HEK293 (cell line): ENCODE measurements at regions not wholly inside any gene's neighbourhood (a gene's known extent, or its start where the extent isn't known, plus 50 kb on each side); places are given as distances from the start of the nearest gene placed in this dataset.

Experiments
- CTCF ChIA-PET: fragments of 350-600 bp; formaldehyde crosslinking; extraction: SDS; loops from one replicate; lab custom pipeline; 2021; ENCODE audit warnings: antibody characterized with exemption; lab: Yijun Ruan, JAX
- POLR2A ChIA-PET: fragments of 300-600 bp; formaldehyde crosslinking; extraction: SDS; loops from one replicate; lab custom pipeline; 2020; ENCODE audit warnings: antibody characterized with exemption, inconsistent platforms; lab: Yijun Ruan, JAX
- H3K27ac ChIP-seq: fragments of 200-500 bp; sonication (Bioruptor generic); 2 replicates; pipeline ENCODE4 v1.5.1; 2014; ENCODE audit warnings: low read depth, low read length, control low read depth, inconsistent platforms; ENCODE audit errors: extremely low read depth
- H3K36me3 ChIP-seq, 2 experiments: fragments of 200-500 bp in 1 of 2; sonication (Bioruptor generic) in 1 of 2; 1 replicate in 1 of 2; 2 replicates in 1 of 2; pipeline ENCODE4 v1.5.1; 2014 to 2017; ENCODE audit warnings: inconsistent platforms in 2 of 2, low read length in 2 of 2; ENCODE audit not compliant: control insufficient read depth in 2 of 2, insufficient read depth in 1 of 2
- H3K4me1 ChIP-seq: fragments of 200-500 bp; sonication (Bioruptor generic); 2 replicates; pipeline ENCODE4 v1.5.1; 2014; ENCODE audit warnings: mild to moderate bottlenecking, low read length, inconsistent platforms; ENCODE audit not compliant: control insufficient read depth, insufficient read depth
- H3K4me3 ChIP-seq: 2 replicates; pipeline ENCODE4 v1.5.1; 2011; ENCODE audit warnings: low read depth, mild to moderate bottlenecking, control low read depth, low read length, moderate library complexity
- H3K9me3 ChIP-seq: fragments of 200-500 bp; sonication (Bioruptor generic); 2 replicates; pipeline ENCODE4 v1.5.1; 2014; ENCODE audit warnings: low read depth, low read length, inconsistent platforms; ENCODE audit not compliant: control insufficient read depth, insufficient read depth
- KLF7 ChIP-seq: fragments of 450-650 bp; formaldehyde crosslinking; IDR thresholded peaks from 2 replicates; pipeline ENCODE4 v1.5.1; 2016; ENCODE audit warnings: missing biosample characterization, missing genetic modification characterization, borderline replicate concordance
- MEIS1 ChIP-seq: sonication (generic); formaldehyde crosslinking; IDR thresholded peaks from 2 replicates; pipeline ENCODE4 v1.8.1; 2022; ENCODE audit warnings: missing genetic modification reagents, mild to moderate bottlenecking, borderline replicate concordance
- OSR2 ChIP-seq: fragments of 450-650 bp; formaldehyde crosslinking; IDR thresholded peaks from 2 replicates; pipeline ENCODE4 v1.5.1; 2016; ENCODE audit warnings: missing biosample characterization, missing genetic modification characterization
- PRDM1 ChIP-seq: fragments of 450-650 bp; formaldehyde crosslinking; IDR thresholded peaks from 2 replicates; pipeline ENCODE4; 2016; ENCODE audit warnings: missing biosample characterization, missing genetic modification characterization
- SP7 ChIP-seq: fragments of 450-650 bp; formaldehyde crosslinking; IDR thresholded peaks from 2 replicates; pipeline ENCODE4 v1.5.1; 2016; ENCODE audit warnings: missing biosample characterization, missing genetic modification characterization
- ZBTB8A ChIP-seq: fragments of 450-650 bp; formaldehyde crosslinking; IDR thresholded peaks from 2 replicates; pipeline ENCODE4 v1.5.1; 2016; ENCODE audit warnings: missing biosample characterization, missing genetic modification characterization
- ZFP69B ChIP-seq: fragments of 450-650 bp; formaldehyde crosslinking; IDR thresholded peaks from 2 replicates; pipeline ENCODE4 v1.5.1; 2016; ENCODE audit warnings: missing biosample characterization, missing genetic modification characterization
- ZNF214 ChIP-seq: fragments of 450-650 bp; formaldehyde crosslinking; IDR thresholded peaks from 2 replicates; pipeline ENCODE4 v1.5.1; 2017; ENCODE audit warnings: missing biosample characterization, mild to moderate bottlenecking, missing genetic modification characterization, borderline replicate concordance
- ZNF391 ChIP-seq: fragments of 450-650 bp; formaldehyde crosslinking; IDR thresholded peaks from 2 replicates; pipeline ENCODE4 v1.5.1; 2016; ENCODE audit warnings: low read depth, missing biosample characterization, missing genetic modification characterization, borderline replicate concordance
- ZNF426 ChIP-seq: fragments of 450-650 bp; formaldehyde crosslinking; IDR thresholded peaks from 2 replicates; pipeline ENCODE4 v1.5.1; 2017; ENCODE audit warnings: missing biosample characterization, missing genetic modification characterization, mild to moderate bottlenecking, inconsistent platforms, moderate library complexity
- ZNF48 ChIP-seq: fragments of 450-650 bp; formaldehyde crosslinking; IDR thresholded peaks from 2 replicates; pipeline ENCODE4 v1.5.1; 2016; ENCODE audit warnings: missing biosample characterization, missing genetic modification characterization
- ZNF530 ChIP-seq: fragments of 450-650 bp; formaldehyde crosslinking; IDR thresholded peaks from 2 replicates; pipeline ENCODE4 v1.5.1; 2016; ENCODE audit warnings: low read depth, missing biosample characterization, missing genetic modification characterization
- ZNF544 ChIP-seq: fragments of 450-650 bp; formaldehyde crosslinking; IDR thresholded peaks from 2 replicates; pipeline ENCODE4 v1.5.0; 2017; ENCODE audit warnings: missing biosample characterization, missing genetic modification characterization
- ZNF555 ChIP-seq: fragments of 450-650 bp; formaldehyde crosslinking; conservative IDR thresholded peaks from 2 replicates; pipeline ENCODE4 v1.5.1; 2017; ENCODE audit warnings: missing biosample characterization, mild to moderate bottlenecking, missing genetic modification characterization, inconsistent platforms
- ZNF621 ChIP-seq: fragments of 450-650 bp; formaldehyde crosslinking; IDR thresholded peaks from 2 replicates; pipeline ENCODE4 v1.5.1; 2017; ENCODE audit warnings: missing biosample characterization, missing genetic modification characterization
- ZNF629 ChIP-seq: fragments of 450-650 bp; formaldehyde crosslinking; IDR thresholded peaks from 2 replicates; pipeline ENCODE4 v1.5.1; 2017; ENCODE audit warnings: missing biosample characterization, missing genetic modification characterization
- ZNF677 ChIP-seq: fragments of 450-650 bp; IDR thresholded peaks from 2 replicates; pipeline ENCODE4 v1.5.0; 2018; ENCODE audit warnings: missing biosample characterization, mild to moderate bottlenecking, missing genetic modification characterization, moderate library complexity
- ZNF701 ChIP-seq: fragments of 450-650 bp; formaldehyde crosslinking; IDR thresholded peaks from 2 replicates; pipeline ENCODE4 v1.5.1; 2016; ENCODE audit warnings: missing biosample characterization, missing genetic modification characterization
- ZNF792 ChIP-seq: fragments of 450-650 bp; formaldehyde crosslinking; IDR thresholded peaks from 2 replicates; pipeline ENCODE4 v1.5.1; 2016; ENCODE audit warnings: missing biosample characterization, missing genetic modification characterization
- ZSCAN23 ChIP-seq: fragments of 450-650 bp; formaldehyde crosslinking; IDR thresholded peaks from 2 replicates; pipeline ENCODE4 v1.5.1; 2016; ENCODE audit warnings: missing biosample characterization, missing genetic modification characterization
- TF ChIP-seq, protein P1 (sequence below): fragments of 450-650 bp; formaldehyde crosslinking; IDR thresholded peaks from 2 replicates; pipeline ENCODE4 v1.5.1; 2016; ENCODE audit warnings: missing biosample characterization, missing genetic modification characterization
- TF ChIP-seq, protein P2 (sequence below): fragments of 450-650 bp; formaldehyde crosslinking; IDR thresholded peaks from 2 replicates; pipeline ENCODE4 v1.5.1; 2017; ENCODE audit warnings: missing biosample characterization, missing genetic modification characterization

DNA sequence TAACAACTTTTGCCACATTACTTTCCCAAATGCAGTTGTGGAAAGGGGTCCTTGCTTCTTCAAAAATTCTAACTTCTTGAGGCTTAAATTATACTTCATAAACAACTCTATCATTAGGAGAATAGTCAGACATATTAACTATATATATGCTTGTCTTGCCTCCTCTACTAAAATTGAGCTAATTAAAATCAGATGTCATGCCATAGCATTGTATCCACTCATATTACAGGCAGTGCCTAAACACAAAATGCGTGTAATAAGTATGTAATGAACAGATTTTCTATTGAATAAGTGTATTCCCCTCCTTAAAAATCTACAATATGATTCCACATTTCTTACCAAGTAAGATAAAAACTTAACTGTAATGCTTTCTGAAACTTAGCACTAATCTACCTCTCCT lies 204.5 kb downstream of the PLK2 start:
- POLR2A ChIA-PET = no interaction called here
- H3K9me3 ChIP-seq = no peaks in the 10 kb centered on the region
- no peak overlapping the region for H3K27ac ChIP-seq
- TF ChIP-seq ZNF629 = no peak
- no peak for TF ChIP-seq ZNF701 (tag by site-specific recombination)
- no peak for TF ChIP-seq SP7 (tag by site-specific recombination)
- no peak for TF ChIP-seq MEIS1 (CRISPR knock-in tag)
- no peak for TF ChIP-seq ZNF214
- TF ChIP-seq, protein P1, sequence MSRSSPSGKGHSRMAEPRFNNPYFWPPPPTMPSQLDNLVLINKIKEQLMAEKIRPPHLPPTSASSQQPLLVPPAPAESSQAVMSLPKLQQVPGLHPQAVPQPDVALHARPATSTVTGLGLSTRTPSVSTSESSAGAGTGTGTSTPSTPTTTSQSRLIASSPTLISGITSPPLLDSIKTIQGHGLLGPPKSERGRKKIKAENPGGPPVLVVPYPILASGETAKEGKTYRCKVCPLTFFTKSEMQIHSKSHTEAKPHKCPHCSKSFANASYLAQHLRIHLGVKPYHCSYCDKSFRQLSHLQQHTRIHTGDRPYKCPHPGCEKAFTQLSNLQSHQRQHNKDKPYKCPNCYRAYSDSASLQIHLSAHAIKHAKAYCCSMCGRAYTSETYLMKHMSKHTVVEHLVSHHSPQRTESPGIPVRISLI (tag by site-specific recombination) = no peak
- no peak for TF ChIP-seq OSR2 (tag by site-specific recombination)
- TF ChIP-seq ZNF621 = no peak
- TF ChIP-seq ZNF677 (tag by site-specific recombination) = no peak
- no peak for TF ChIP-seq ZBTB8A (tag by site-specific recombination)
- TF ChIP-seq, protein P2, sequence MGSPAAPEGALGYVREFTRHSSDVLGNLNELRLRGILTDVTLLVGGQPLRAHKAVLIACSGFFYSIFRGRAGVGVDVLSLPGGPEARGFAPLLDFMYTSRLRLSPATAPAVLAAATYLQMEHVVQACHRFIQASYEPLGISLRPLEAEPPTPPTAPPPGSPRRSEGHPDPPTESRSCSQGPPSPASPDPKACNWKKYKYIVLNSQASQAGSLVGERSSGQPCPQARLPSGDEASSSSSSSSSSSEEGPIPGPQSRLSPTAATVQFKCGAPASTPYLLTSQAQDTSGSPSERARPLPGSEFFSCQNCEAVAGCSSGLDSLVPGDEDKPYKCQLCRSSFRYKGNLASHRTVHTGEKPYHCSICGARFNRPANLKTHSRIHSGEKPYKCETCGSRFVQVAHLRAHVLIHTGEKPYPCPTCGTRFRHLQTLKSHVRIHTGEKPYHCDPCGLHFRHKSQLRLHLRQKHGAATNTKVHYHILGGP = no peak
- TF ChIP-seq ZNF555 (tag by site-specific recombination) = no peak
- TF ChIP-seq ZNF48 (tag by site-specific recombination) = no peak
- no peak for TF ChIP-seq ZSCAN23 (tag by site-specific recombination)
- TF ChIP-seq ZNF792 (tag by site-specific recombination) = no peak
- TF ChIP-seq KLF7 (tag by site-specific recombination) = no peak
- no peaks in the 10 kb centered on the region for H3K36me3 ChIP-seq
- H3K4me1 ChIP-seq = no peaks in the 10 kb centered on the region
- no peak overlapping the region for H3K4me3 ChIP-seq
- CTCF ChIA-PET = no interaction called here

GRCh38 chr5:58248221-58248620 lies 211.7 kb downstream of the PLK2 start:
- Histone ChIP-seq H3K4me3 (no peak overlapping the region), H3K27ac (no peak overlapping the region), H3K9me3 (no peaks in the 10 kb centered on the region), H3K4me1 (no peaks in the 10 kb centered on the region), H3K36me3 (no peaks in the 10 kb centered on the region)
- POLR2A ChIA-PET = no interaction called here
- no peak for TF ChIP-seq ZNF530
- CTCF ChIA-PET = interaction anchor here (0.6 to 1.2 kb wide), 2 partner anchors 12 to 50 kb away, joined by 3 read pairs; no protein-coding TSS in a partner anchor

- TF ChIP-seq ZNF426 (tag by site-specific recombination) (no peak), ZNF391 (tag by site-specific recombination) (no peak), PRDM1 (tag by site-specific recombination) (no peak), KLF7 (tag by site-specific recombination) (no peak), ZNF48 (tag by site-specific recombination) (no peak), ZFP69B (tag by site-specific recombination) (no peak), ZNF544 (tag by site-specific recombination) (no peak), ZNF701 (tag by site-specific recombination) (no peak), ZNF214 (no peak)
- Histone ChIP-seq H3K36me3 (no peaks in the 10 kb centered on the region), H3K4me1 (no peaks in the 10 kb centered on the region), H3K4me3 (no peak overlapping the region), H3K27ac (no peak overlapping the region), H3K9me3 (no peaks in the 10 kb centered on the region)
- ChIA-PET CTCF (interaction anchor here (0.7 kb wide), 1 partner anchor 209 kb away, joined by 3 read pairs; no protein-coding TSS in a partner anchor), POLR2A (no interaction called here)
Observed at GRCh38 chr5:58246461-58246944, 213.4 kb downstream of the PLK2 start.
